HepG2 (cell line): ENCODE measurements at regions not wholly inside any gene's neighbourhood (a gene's known extent, or its start where the extent isn't known, plus 50 kb on each side); places are given as distances from the start of the nearest gene placed in this dataset.

ENCODE experiments used
- ATAC-seq: fragments of 200-7000 bp; cut with Tn5 transposase; 3 replicates; pipeline ENCODE4 v1.9.1; 2020; ENCODE audit warnings: mild to moderate bottlenecking, moderate library complexity
- BruUV-seq: library from RNA; stranded (reverse); fragments of 400-500 nt; replicated peaks from 2 replicates; lab custom pipeline; 2021; lab: Mats Ljungman, UMichigan
- CTCF ChIA-PET: fragments of 300-600 bp; formaldehyde crosslinking; extraction: SDS; loops from one replicate; lab custom pipeline; 2021; ENCODE audit warnings: low total read pairs, inconsistent platforms, low intra/inter-chr PET ratio; lab: Yijun Ruan, JAX
- POLR2A ChIA-PET: fragments of 350-600 bp; sonication (Branson Sonifier 250); formaldehyde crosslinking; loops from one replicate; lab custom pipeline; 2020; ENCODE audit warnings: antibody characterized with exemption, inconsistent platforms; lab: Yijun Ruan, JAX
- DNase-seq: peaks from one replicate; pipeline ENCODE4 v3.0.0-alpha.2; 2015; ENCODE audit warnings: low spot score
- FAIRE-seq: peaks from 3 replicates; lab custom pipeline; 2011; peaks lifted over from hg19 to GRCh38; lab: Jason Lieb, UNC
- H2AFZ ChIP-seq: one replicate; pipeline ENCODE4 v1.6.1; 2011; ENCODE audit warnings: low read length, inconsistent platforms
- H3K27ac ChIP-seq: fragments of 300-600 bp; 3 replicates; pipeline ENCODE4 v1.8.0; 2011; ENCODE audit warnings: mixed run types, mild to moderate bottlenecking, mixed read lengths, low read length, inconsistent platforms; ENCODE audit not compliant: insufficient read depth; ENCODE audit errors: extremely low read length
- H3K27me3 ChIP-seq, 2 experiments: fragments of 200-600 bp in 1 of 2; 2 replicates in 1 of 2; 3 replicates in 1 of 2; pipeline versions ENCODE4 v1.6.0 to v1.8.0; 2011; ENCODE audit warnings: low read length in 2 of 2, mild to moderate bottlenecking in 2 of 2, moderate library complexity in 2 of 2, inconsistent platforms in 1 of 2; ENCODE audit not compliant: insufficient read depth in 2 of 2, control insufficient read depth in 1 of 2
- H3K36me3 ChIP-seq, 2 experiments: fragments of 200-600 bp in 1 of 2; replicated peaks in 1 of 2; 2 replicates in 1 of 2; 3 replicates in 1 of 2; pipeline versions ENCODE4 v1.5.1 to v1.8.0; 2011; ENCODE audit warnings: low read length in 2 of 2, inconsistent platforms in 1 of 2; ENCODE audit not compliant: insufficient read depth in 2 of 2, control insufficient read depth in 1 of 2
- H3K4me1 ChIP-seq: 2 replicates; pipeline ENCODE4 v1.5.1; 2012; ENCODE audit warnings: low read length, inconsistent platforms; ENCODE audit not compliant: insufficient read depth
- H3K4me2 ChIP-seq: 2 replicates; pipeline ENCODE4 v1.6.0; 2011; ENCODE audit warnings: low read depth, low read length, inconsistent platforms
- H3K4me3 ChIP-seq, 3 experiments: fragments of 200-600 bp in 1 of 3; sonication (generic), shearing (Covaris generic) in 1 of 3; replicated peaks in 1 of 3; 2 replicates each; pipeline ENCODE4 v1.5.1; 2011 to 2016; ENCODE audit warnings: low read length in 3 of 3, inconsistent platforms in 2 of 3, low read depth in 2 of 3, mild to moderate bottlenecking in 2 of 3, control low read depth in 1 of 3, mixed read lengths in 1 of 3; ENCODE audit not compliant: insufficient read depth in 1 of 3
- H3K79me2 ChIP-seq: one replicate; pipeline ENCODE4 v1.6.1; 2011; ENCODE audit warnings: low read length, inconsistent platforms; ENCODE audit not compliant: insufficient read depth
- H3K9ac ChIP-seq: 2 replicates; pipeline ENCODE4 v1.6.0; 2011; ENCODE audit warnings: mild to moderate bottlenecking, low read depth, low read length, inconsistent platforms; ENCODE audit not compliant: insufficient read depth
- H3K9me3 ChIP-seq: 2 replicates; pipeline ENCODE4 v1.5.1; 2012; ENCODE audit warnings: mild to moderate bottlenecking, low read length
- H4K20me1 ChIP-seq: 2 replicates; pipeline ENCODE4 v1.6.0; 2011; ENCODE audit warnings: inconsistent platforms, mild to moderate bottlenecking, low read length, moderate library complexity; ENCODE audit not compliant: insufficient read depth
- CEBPG ChIP-seq: IDR thresholded peaks from 2 replicates; pipeline ENCODE4 v1.6.1; 2016
- CHD4 ChIP-seq: fragments of 200-600 bp; sonication (generic); IDR thresholded peaks from 2 replicates; pipeline ENCODE4 v1.7.0; 2017; ENCODE audit warnings: mild to moderate bottlenecking, low read length, borderline replicate concordance
- FIP1L1 ChIP-seq: fragments of 200-400 bp; formaldehyde crosslinking; IDR thresholded peaks from 2 replicates; pipeline ENCODE4 v1.6.1; 2018; ENCODE audit warnings: low read depth, mild to moderate bottlenecking, low read length, moderate library complexity, borderline replicate concordance; ENCODE audit not compliant: insufficient read depth
- PITX1 ChIP-seq: sonication (generic); formaldehyde crosslinking; IDR thresholded peaks from 2 replicates; pipeline ENCODE4 v1.5.1; 2020; ENCODE audit warnings: mild to moderate bottlenecking, missing genetic modification reagents
- SP2 ChIP-seq: sonication (generic); formaldehyde crosslinking; IDR thresholded peaks from 2 replicates; pipeline ENCODE4 v1.5.1; 2020; ENCODE audit warnings: mild to moderate bottlenecking, missing genetic modification reagents
- TEAD3 ChIP-seq: optimal IDR thresholded peaks from 2 replicates; pipeline ENCODE3; 2016; ENCODE audit warnings: borderline replicate concordance
- ZNF251 ChIP-seq: sonication (generic); formaldehyde crosslinking; IDR thresholded peaks from 2 replicates; pipeline ENCODE4 v1.9.0; 2021; ENCODE audit warnings: mild to moderate bottlenecking, missing genetic modification reagents
- ZNF430 ChIP-seq: sonication (generic); formaldehyde crosslinking; IDR thresholded peaks from 2 replicates; pipeline ENCODE4 v1.9.0; 2021; ENCODE audit warnings: mild to moderate bottlenecking, missing genetic modification reagents
- ZNF451 ChIP-seq: sonication (generic); formaldehyde crosslinking; IDR thresholded peaks from 2 replicates; pipeline ENCODE4 v1.5.0; 2020; ENCODE audit warnings: mild to moderate bottlenecking, missing genetic modification reagents
- ZNF484 ChIP-seq: sonication (generic); formaldehyde crosslinking; IDR thresholded peaks from 2 replicates; pipeline ENCODE4 v1.5.1; 2020; ENCODE audit warnings: mild to moderate bottlenecking, low read depth, missing genetic modification reagents, borderline replicate concordance
- ZNF605 ChIP-seq: sonication (generic); formaldehyde crosslinking; IDR thresholded peaks from 2 replicates; pipeline ENCODE4 v1.8.0; 2022; ENCODE audit warnings: mild to moderate bottlenecking, missing genetic modification reagents
- ZNF746 ChIP-seq: sonication (generic); formaldehyde crosslinking; IDR thresholded peaks from 2 replicates; pipeline ENCODE4 v1.8.0; 2022; ENCODE audit warnings: mild to moderate bottlenecking, missing genetic modification reagents
- WGBS: methylation state at CpG from one replicate; pipeline ENCODE4 v1.1.6; 2017; ENCODE audit warnings: low lambda C conversion rate; 5-methylcytosine and 5-hydroxymethylcytosine counted together
- in situ Hi-C: cut with HindIII; loops from 2 replicates; pipeline ENCODE4 v1.10.0; 2017; ENCODE audit warnings: low pct_unique_long_range_greater_than_20kb; ENCODE audit not compliant: extremely low pct_ligation_motif_present
- intact Hi-C: fragments of 100-400 bp; cut with micrococcal nuclease; formaldehyde crosslinking; loops from one replicate; pipeline ENCODE4 v1.10.0; 2022; ENCODE audit not compliant: unreplicated experiment
- TF ChIP-seq, protein P1 (sequence below): sonication (generic); formaldehyde crosslinking; IDR thresholded peaks from 2 replicates; pipeline ENCODE4 v1.4.0; 2020; ENCODE audit warnings: missing genetic modification reagents
- TF ChIP-seq, protein P2 (sequence below): sonication (generic); formaldehyde crosslinking; IDR thresholded peaks from 2 replicates; pipeline ENCODE4 v1.8.0; 2022; ENCODE audit warnings: missing genetic modification reagents, mild to moderate bottlenecking, moderate library complexity, borderline replicate concordance
- TF ChIP-seq, protein P3 (sequence below): fragments of 450-650 bp; IDR thresholded peaks from 2 replicates; pipeline ENCODE4 v1.6.1; 2017

DNA sequence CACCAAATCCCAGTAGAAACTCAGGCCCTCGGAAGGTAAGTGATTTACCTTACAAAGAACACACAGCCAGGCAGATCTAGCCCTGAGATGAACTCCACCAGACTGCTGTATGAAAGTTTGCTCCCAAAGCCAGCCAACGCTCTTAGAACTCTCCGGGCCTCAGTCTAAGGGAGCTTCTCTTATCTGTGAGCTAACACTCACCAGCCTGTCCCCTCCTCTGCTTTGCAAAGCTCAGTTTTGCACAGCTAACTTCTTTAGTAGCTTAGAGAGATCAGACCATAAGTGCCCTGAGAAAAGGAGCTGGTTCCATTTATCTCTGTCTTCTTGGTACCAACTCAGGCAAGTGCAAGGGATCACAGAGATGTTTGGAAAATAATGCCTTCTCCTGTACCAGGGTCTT lies 195.8 kb upstream of the JUN start:
- DNase-seq (no peak), ATAC-seq (no peak), FAIRE-seq (no peak)
- TF ChIP-seq ZNF605 (no peak), SP2 (CRISPR knock-in tag) (no peak), ZNF484 (CRISPR knock-in tag) (no peak), ZNF746 (CRISPR knock-in tag) (no peak), CHD4 (no peak)
- TF ChIP-seq, protein P1, sequence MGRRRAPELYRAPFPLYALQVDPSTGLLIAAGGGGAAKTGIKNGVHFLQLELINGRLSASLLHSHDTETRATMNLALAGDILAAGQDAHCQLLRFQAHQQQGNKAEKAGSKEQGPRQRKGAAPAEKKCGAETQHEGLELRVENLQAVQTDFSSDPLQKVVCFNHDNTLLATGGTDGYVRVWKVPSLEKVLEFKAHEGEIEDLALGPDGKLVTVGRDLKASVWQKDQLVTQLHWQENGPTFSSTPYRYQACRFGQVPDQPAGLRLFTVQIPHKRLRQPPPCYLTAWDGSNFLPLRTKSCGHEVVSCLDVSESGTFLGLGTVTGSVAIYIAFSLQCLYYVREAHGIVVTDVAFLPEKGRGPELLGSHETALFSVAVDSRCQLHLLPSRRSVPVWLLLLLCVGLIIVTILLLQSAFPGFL (CRISPR knock-in tag) = no peak
- WGBS = 19% methylated on average over 3 of the region's 3 CpGs
- Histone ChIP-seq H3K4me3 (no peak overlapping the region), H3K36me3 (no peaks in the 10 kb centered on the region), H3K4me1 (peaks cover 21% of the 10 kb centered on the region), H2AFZ (no peak overlapping the region), H3K9me3 (no peaks in the 10 kb centered on the region), H3K27ac (no peak overlapping the region), H4K20me1 (no peaks in the 10 kb centered on the region), H3K79me2 (no peaks in the 10 kb centered on the region), H3K9ac (no peak overlapping the region), H3K4me2 (no peak overlapping the region), H3K27me3 (peaks cover 3 to 5% of the 10 kb centered on the region in 2 experiments; a peak in 2 of 5 replicates)
- no TSS peak for BruUV-seq
- ChIA-PET POLR2A (no interaction called here), CTCF (no interaction called here)
- in situ Hi-C loops (no loop called here), intact Hi-C loops (no loop called here)

DNA sequence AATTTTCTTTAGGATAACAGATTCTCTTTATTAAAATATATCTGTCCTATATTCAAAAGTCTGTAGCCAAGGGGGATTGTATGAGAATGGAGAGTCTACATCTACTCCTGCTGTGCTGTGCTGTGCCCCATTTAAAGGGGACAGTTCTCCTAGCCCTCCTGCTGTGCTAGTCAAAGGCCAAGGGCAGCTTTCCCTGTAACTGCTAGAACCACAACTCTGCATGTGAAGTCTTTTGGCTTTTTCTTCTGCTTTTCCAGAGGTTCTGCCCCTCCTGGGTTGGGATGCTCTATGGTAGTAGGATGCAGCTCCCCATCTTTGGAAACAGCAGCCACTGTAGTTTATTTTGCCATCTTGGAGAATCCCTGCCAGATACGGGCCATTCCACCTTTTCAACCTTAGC lies 197.5 kb upstream of the JUN start:
- no peak for FAIRE-seq
- Histone ChIP-seq H4K20me1 (no peaks in the 10 kb centered on the region), H2AFZ (no peak overlapping the region), H3K36me3 (no peaks in the 10 kb centered on the region), H3K4me3 (no peak overlapping the region), H3K27me3 (peaks cover 3 to 5% of the 10 kb centered on the region in 2 experiments; a peak in 2 of 5 replicates), H3K27ac (no peak overlapping the region), H3K4me1 (peaks cover 21% of the 10 kb centered on the region), H3K79me2 (no peaks in the 10 kb centered on the region), H3K9ac (no peak overlapping the region), H3K4me2 (no peak overlapping the region), H3K9me3 (no peaks in the 10 kb centered on the region)
- no peak for DNase-seq
- ChIA-PET POLR2A (no interaction called here), CTCF (no interaction called here)
- intact Hi-C loops = no loop called here
- ATAC-seq = no peak
- no TSS peak for BruUV-seq
- in situ Hi-C loops = no loop called here
- WGBS = 71% methylated on average over 1 of the region's 1 CpG
- no peak for TF ChIP-seq ZNF251 (CRISPR knock-in tag)
- TF ChIP-seq, protein P2, sequence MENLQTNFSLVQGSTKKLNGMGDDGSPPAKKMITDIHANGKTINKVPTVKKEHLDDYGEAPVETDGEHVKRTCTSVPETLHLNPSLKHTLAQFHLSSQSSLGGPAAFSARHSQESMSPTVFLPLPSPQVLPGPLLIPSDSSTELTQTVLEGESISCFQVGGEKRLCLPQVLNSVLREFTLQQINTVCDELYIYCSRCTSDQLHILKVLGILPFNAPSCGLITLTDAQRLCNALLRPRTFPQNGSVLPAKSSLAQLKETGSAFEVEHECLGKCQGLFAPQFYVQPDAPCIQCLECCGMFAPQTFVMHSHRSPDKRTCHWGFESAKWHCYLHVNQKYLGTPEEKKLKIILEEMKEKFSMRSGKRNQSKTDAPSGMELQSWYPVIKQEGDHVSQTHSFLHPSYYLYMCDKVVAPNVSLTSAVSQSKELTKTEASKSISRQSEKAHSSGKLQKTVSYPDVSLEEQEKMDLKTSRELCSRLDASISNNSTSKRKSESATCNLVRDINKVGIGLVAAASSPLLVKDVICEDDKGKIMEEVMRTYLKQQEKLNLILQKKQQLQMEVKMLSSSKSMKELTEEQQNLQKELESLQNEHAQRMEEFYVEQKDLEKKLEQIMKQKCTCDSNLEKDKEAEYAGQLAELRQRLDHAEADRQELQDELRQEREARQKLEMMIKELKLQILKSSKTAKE (CRISPR knock-in tag) = no peak
- TF ChIP-seq ZNF430 (CRISPR knock-in tag) = no peak
- TF ChIP-seq FIP1L1 = no peak
- TF ChIP-seq TEAD3 (CRISPR knock-in tag) = no peak
- TF ChIP-seq, protein P3, sequence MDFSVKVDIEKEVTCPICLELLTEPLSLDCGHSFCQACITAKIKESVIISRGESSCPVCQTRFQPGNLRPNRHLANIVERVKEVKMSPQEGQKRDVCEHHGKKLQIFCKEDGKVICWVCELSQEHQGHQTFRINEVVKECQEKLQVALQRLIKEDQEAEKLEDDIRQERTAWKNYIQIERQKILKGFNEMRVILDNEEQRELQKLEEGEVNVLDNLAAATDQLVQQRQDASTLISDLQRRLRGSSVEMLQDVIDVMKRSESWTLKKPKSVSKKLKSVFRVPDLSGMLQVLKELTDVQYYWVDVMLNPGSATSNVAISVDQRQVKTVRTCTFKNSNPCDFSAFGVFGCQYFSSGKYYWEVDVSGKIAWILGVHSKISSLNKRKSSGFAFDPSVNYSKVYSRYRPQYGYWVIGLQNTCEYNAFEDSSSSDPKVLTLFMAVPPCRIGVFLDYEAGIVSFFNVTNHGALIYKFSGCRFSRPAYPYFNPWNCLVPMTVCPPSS = no peak
- TF ChIP-seq ZNF451 (CRISPR knock-in tag) = no peak
- TF ChIP-seq PITX1 (CRISPR knock-in tag) = no peak
- no peak for TF ChIP-seq CEBPG (CRISPR knock-in tag)
